HL-60 (cell line): ENCODE measurements at regions not wholly inside any gene's neighbourhood (a gene's known extent, or its start where the extent isn't known, plus 50 kb on each side); places are given as distances from the start of the nearest gene placed in this dataset.
"Not testable (repeated sequence)": the region's sequence is repeated elsewhere in the genome, so short reads cannot be mapped to it uniquely, and the experiment has no call there.

Source experiments
- POLR2AphosphoS5 ChIP-seq: IDR thresholded peaks from 2 replicates; pipeline ENCODE4 v1.6.1; 2012; ENCODE audit warnings: low read depth
- TF ChIP-seq, protein P1 (sequence below): IDR thresholded peaks from one replicate; pipeline ENCODE4 v1.5.1; 2011; ENCODE audit warnings: low read length, control low read depth, inconsistent platforms; ENCODE audit not compliant: insufficient read depth

DNA sequence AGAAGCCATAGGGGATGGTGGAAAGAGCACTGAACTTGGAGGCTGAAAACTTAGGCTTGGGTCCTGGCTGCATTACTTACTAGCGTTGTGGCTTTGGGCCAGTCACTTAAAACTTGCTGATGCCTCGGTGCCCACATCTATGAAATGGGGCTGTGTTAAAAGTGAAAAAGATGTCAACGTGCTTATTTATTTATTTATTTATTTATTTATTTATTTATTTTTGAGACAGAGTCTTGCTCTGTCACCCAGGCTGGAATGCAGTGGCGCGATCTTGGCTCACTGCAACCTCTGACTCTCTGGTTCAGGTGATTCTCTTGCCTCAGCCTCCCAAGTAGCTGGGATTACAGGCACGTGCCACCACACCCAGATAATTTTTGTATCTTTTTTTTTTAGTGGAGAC, 94.3 kb downstream of the MRM1 start:
- TF ChIP-seq, protein P1, sequence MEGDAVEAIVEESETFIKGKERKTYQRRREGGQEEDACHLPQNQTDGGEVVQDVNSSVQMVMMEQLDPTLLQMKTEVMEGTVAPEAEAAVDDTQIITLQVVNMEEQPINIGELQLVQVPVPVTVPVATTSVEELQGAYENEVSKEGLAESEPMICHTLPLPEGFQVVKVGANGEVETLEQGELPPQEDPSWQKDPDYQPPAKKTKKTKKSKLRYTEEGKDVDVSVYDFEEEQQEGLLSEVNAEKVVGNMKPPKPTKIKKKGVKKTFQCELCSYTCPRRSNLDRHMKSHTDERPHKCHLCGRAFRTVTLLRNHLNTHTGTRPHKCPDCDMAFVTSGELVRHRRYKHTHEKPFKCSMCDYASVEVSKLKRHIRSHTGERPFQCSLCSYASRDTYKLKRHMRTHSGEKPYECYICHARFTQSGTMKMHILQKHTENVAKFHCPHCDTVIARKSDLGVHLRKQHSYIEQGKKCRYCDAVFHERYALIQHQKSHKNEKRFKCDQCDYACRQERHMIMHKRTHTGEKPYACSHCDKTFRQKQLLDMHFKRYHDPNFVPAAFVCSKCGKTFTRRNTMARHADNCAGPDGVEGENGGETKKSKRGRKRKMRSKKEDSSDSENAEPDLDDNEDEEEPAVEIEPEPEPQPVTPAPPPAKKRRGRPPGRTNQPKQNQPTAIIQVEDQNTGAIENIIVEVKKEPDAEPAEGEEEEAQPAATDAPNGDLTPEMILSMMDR = not testable (repeated sequence)
- not testable (repeated sequence) for TF ChIP-seq POLR2AphosphoS5
